RWPE1 (cell line): ENCODE measurements at regions not wholly inside any gene's neighbourhood (a gene's known extent, or its start where the extent isn't known, plus 50 kb on each side); places are given as distances from the start of the nearest gene placed in this dataset.

Experiments used
- CTCF ChIA-PET: fragments of 350-600 bp; sonication (Branson Sonifier 250); formaldehyde crosslinking; extraction: SDS; loops from one replicate; lab custom pipeline; 2021; lab: Yijun Ruan, JAX
- POLR2A ChIA-PET: fragments of 400-600 bp; formaldehyde crosslinking; extraction: SDS; loops from one replicate; lab custom pipeline; 2020; ENCODE audit warnings: antibody characterized with exemption; ENCODE audit not compliant: low non-redundant PET; lab: Yijun Ruan, JAX
- DNase-seq: peaks from one replicate; pipeline ENCODE4 v3.0.0; 2012; ENCODE audit warnings: low spot score
- H3K27ac ChIP-seq: fragments of 450-650 bp; 2 replicates; pipeline ENCODE4 v1.5.1; 2017
- TF ChIP-seq, protein P1 (sequence below): fragments of 450-650 bp; conservative IDR thresholded peaks from 2 replicates; pipeline ENCODE4 v1.5.1; 2017; ENCODE audit warnings: low read depth, mild to moderate bottlenecking

GRCh38 chr7:138295049-138295637 is 164.9 kb upstream of the TRIM24 start:
- no peak for DNase-seq
- TF ChIP-seq, protein P1, sequence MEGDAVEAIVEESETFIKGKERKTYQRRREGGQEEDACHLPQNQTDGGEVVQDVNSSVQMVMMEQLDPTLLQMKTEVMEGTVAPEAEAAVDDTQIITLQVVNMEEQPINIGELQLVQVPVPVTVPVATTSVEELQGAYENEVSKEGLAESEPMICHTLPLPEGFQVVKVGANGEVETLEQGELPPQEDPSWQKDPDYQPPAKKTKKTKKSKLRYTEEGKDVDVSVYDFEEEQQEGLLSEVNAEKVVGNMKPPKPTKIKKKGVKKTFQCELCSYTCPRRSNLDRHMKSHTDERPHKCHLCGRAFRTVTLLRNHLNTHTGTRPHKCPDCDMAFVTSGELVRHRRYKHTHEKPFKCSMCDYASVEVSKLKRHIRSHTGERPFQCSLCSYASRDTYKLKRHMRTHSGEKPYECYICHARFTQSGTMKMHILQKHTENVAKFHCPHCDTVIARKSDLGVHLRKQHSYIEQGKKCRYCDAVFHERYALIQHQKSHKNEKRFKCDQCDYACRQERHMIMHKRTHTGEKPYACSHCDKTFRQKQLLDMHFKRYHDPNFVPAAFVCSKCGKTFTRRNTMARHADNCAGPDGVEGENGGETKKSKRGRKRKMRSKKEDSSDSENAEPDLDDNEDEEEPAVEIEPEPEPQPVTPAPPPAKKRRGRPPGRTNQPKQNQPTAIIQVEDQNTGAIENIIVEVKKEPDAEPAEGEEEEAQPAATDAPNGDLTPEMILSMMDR, result no peak
- no peak overlapping the region for H3K27ac ChIP-seq
- ChIA-PET POLR2A (no interaction called here), CTCF (no interaction called here)

GRCh38 chr7:138297526-138297925 is 162.5 kb upstream of the TRIM24 start:
- ChIA-PET CTCF (no interaction called here), POLR2A (no interaction called here)
- no peak for DNase-seq
- H3K27ac ChIP-seq, result no peak overlapping the region
- TF ChIP-seq, protein P1, result no peak

DNA sequence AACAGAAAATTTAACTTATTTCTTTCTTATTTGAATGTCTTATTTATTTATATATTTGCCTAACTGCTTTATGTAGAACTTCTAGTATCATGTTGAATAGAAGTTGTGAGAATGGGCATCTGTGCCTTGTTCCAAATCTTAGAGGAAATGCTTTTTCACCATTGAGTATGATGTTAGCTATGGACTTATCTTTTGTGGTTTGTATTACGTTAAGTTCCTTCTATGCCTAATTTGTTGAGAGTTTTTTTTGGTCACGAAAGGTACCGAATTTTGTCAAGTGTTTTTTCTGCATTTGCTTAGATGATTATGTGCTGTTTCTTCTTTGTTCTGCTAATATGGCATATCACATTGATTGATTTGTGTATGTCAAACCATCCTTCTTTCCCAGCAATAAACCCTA is 161.0 kb upstream of the TRIM24 start:
- CTCF ChIA-PET, result no interaction called here
- no peak for DNase-seq
- POLR2A ChIA-PET, result no interaction called here
- TF ChIP-seq, protein P1, result no peak
- no peak overlapping the region for H3K27ac ChIP-seq

DNA sequence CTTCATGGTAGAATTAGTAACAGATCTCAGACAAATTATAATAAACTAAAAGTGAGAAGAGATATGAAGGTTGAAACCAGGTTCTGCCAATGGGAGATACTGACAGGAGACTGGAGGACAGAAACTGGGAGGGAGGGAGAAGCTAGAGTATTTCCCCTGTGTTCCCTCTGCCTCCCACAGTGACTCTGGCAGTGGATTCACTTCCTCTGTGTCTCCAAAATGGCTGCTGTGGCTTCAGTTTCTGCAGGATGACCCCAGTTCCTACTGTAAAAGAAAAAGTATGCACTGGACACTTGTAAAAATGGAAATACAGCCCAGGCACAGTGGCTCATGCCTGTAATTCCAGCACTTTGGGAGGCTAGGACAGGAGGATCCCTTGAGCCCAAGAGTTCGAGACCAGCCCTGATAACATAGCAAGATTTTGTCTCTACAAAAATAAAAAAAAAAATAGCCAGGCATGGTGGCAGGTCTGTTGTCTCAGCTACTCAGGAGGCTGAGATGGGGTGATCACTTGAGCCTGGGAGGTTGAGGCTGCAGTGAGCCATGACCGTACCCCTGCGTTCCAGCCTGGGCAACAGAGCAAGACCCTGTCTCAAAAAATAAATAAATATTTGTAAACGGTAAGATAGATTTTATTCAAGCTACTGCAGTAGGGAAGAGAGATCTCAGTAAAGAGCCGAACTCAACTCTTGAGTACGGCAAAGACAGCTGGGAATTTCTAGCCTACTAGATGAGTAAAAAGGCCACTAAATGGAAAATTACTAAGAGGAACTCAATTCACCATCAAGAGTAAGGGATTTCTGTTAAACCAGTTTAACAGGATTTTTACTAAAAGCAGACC is 156.6 kb upstream of the TRIM24 start:
- no peak for DNase-seq
- H3K27ac ChIP-seq, result no peak overlapping the region
- CTCF ChIA-PET, result no interaction called here
- TF ChIP-seq, protein P1, result no peak
- POLR2A ChIA-PET, result no interaction called here

- no peak overlapping the region for H3K27ac ChIP-seq
- CTCF ChIA-PET, result no interaction called here
- TF ChIP-seq, protein P1, result no peak
- POLR2A ChIA-PET, result no interaction called here
- no peak for DNase-seq
Measured at GRCh38 chr7:138304071-138304320, 156.1 kb upstream of the TRIM24 start.

GRCh38 chr7:138307633-138308032 is 152.4 kb upstream of the TRIM24 start:
- H3K27ac ChIP-seq, result no peak overlapping the region
- no peak for DNase-seq
- ChIA-PET CTCF (no interaction called here), POLR2A (no interaction called here)
- TF ChIP-seq, protein P1, result no peak
